ENCODE measurements at regions not wholly inside any gene's neighbourhood (a gene's known extent, or its start where the extent isn't known, plus 50 kb on each side); places are given as distances from the start of the nearest gene placed in this dataset.

DNA sequence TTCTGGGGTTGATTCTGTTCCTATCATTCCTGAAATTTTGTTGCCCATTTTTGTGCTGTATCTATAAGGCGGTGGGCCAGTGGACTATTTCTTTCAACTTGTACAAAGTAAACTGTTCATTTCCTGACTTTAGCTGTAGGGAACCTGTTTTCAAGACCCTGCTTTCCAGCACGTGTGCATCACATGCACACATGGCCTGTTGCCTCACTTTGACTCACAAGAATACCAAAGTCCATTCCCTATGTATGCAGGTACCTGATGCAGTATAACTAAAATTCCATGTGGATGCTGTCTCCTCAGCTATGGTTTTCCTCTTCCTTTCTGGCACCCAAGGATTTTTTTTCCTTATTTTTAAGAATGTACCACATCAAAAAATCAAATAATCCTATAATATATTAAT, 284.1 kb upstream of the MANEA start (continued):
- TF ChIP-seq PRDM4 (CRISPR knock-in tag; IDR thresholded peaks at IDR 0.05; ENCODE audit: borderline replicate concordance) (no peak), FOXO1 (CRISPR knock-in tag; IDR thresholded peaks at IDR 0.05) (no peak), XBP1 (CRISPR knock-in tag; IDR thresholded peaks at IDR 0.05) (no peak), ZNF136 (CRISPR knock-in tag; IDR thresholded peaks at IDR 0.05; ENCODE audit: low read depth) (no peak), ETV5 (CRISPR knock-in tag; IDR thresholded peaks at IDR 0.05; ENCODE audit: borderline replicate concordance) (peak; percentile 22; the same call in 1 of the 2 replicates), CBX5 (CRISPR knock-in tag; IDR thresholded peaks at IDR 0.05; ENCODE audit: borderline replicate concordance) (no peak), GPBP1L1 (CRISPR knock-in tag; IDR thresholded peaks at IDR 0.05) (no peak), ZSCAN30 (CRISPR knock-in tag; IDR thresholded peaks at IDR 0.05) (no peak), ZBTB7B (CRISPR knock-in tag; IDR thresholded peaks at IDR 0.05) (no peak), ZNF17 (CRISPR knock-in tag; IDR thresholded peaks at IDR 0.05) (no peak), PCBP2 (optimal IDR thresholded peaks at IDR 0.05; ENCODE audit: low read depth, low read length, poor library complexity, severe bottlenecking) (no peak), SOX5 (CRISPR knock-in tag; IDR thresholded peaks at IDR 0.05; ENCODE audit: borderline replicate concordance) (peak; percentile 35; the same call in 1 of the 2 replicates), ZNF562 (CRISPR knock-in tag; IDR thresholded peaks at IDR 0.05; ENCODE audit: borderline replicate concordance) (no peak), GABPA (IDR thresholded peaks at IDR 0.05; ENCODE audit: low read depth, low read length) (no peak), GABPA (CRISPR knock-in tag; IDR thresholded peaks at IDR 0.05; ENCODE audit: low read depth) (0 out of 2 replicates have a peak, but pooled peaks have one; percentile 16), PBX2 (CRISPR knock-in tag; IDR thresholded peaks at IDR 0.05) (no peak)
- TF ChIP-seq, protein P1, sequence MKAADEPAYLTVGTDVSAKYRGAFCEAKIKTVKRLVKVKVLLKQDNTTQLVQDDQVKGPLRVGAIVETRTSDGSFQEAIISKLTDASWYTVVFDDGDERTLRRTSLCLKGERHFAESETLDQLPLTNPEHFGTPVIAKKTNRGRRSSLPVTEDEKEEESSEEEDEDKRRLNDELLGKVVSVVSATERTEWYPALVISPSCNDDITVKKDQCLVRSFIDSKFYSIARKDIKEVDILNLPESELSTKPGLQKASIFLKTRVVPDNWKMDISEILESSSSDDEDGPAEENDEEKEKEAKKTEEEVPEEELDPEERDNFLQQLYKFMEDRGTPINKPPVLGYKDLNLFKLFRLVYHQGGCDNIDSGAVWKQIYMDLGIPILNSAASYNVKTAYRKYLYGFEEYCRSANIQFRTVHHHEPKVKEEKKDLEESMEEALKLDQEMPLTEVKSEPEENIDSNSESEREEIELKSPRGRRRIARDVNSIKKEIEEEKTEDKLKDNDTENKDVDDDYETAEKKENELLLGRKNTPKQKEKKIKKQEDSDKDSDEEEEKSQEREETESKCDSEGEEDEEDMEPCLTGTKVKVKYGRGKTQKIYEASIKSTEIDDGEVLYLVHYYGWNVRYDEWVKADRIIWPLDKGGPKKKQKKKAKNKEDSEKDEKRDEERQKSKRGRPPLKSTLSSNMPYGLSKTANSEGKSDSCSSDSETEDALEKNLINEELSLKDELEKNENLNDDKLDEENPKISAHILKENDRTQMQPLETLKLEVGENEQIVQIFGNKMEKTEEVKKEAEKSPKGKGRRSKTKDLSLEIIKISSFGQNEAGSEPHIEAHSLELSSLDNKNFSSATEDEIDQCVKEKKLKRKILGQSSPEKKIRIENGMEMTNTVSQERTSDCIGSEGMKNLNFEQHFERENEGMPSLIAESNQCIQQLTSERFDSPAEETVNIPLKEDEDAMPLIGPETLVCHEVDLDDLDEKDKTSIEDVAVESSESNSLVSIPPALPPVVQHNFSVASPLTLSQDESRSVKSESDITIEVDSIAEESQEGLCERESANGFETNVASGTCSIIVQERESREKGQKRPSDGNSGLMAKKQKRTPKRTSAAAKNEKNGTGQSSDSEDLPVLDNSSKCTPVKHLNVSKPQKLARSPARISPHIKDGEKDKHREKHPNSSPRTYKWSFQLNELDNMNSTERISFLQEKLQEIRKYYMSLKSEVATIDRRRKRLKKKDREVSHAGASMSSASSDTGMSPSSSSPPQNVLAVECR (CRISPR knock-in tag; IDR thresholded peaks at IDR 0.05; ENCODE audit: borderline replicate concordance), result no peak
- TF ChIP-seq, protein P2, sequence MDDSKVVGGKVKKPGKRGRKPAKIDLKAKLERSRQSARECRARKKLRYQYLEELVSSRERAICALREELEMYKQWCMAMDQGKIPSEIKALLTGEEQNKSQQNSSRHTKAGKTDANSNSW (CRISPR knock-in tag; IDR thresholded peaks at IDR 0.05; ENCODE audit: borderline replicate concordance), result no peak
- TF ChIP-seq, protein P3, sequence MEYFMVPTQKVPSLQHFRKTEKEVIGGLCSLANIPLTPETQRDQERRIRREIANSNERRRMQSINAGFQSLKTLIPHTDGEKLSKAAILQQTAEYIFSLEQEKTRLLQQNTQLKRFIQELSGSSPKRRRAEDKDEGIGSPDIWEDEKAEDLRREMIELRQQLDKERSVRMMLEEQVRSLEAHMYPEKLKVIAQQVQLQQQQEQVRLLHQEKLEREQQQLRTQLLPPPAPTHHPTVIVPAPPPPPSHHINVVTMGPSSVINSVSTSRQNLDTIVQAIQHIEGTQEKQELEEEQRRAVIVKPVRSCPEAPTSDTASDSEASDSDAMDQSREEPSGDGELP (IDR thresholded peaks at IDR 0.05; ENCODE audit: borderline replicate concordance, low read depth), result no peak
